Epithelial cell of prostate (primary cell): ENCODE measurements at regions not wholly inside any gene's neighbourhood (a gene's known extent, or its start where the extent isn't known, plus 50 kb on each side); places are given as distances from the start of the nearest gene placed in this dataset.
A peak's percentile ranks its signal among the peaks of the same experiment; 100 is the strongest.

Experiments
- DNase-seq: peaks from one replicate; pipeline ENCODE4 v3.0.0-alpha.2; 2011; ENCODE audit warnings: low read depth, low spot score
- H3K27ac ChIP-seq: fragments of 450-650 bp; 2 replicates; pipeline ENCODE4 v1.5.1; 2017; ENCODE audit warnings: mild to moderate bottlenecking

- DNase-seq, result no peak
- H3K27ac ChIP-seq, result no peak overlapping the region
Measured at GRCh38 chr18:59085126-59085794, 54.4 kb upstream of the SEC11C start.

GRCh38 chr18:59085797-59086196 is 53.9 kb upstream of the SEC11C start:
- H3K27ac ChIP-seq, result no peak overlapping the region
- DNase-seq, result no peak

GRCh38 chr18:59086522-59086921 is 53.2 kb upstream of the SEC11C start:
- no peak overlapping the region for H3K27ac ChIP-seq
- no peak for DNase-seq

- peak; percentile 46 for DNase-seq
- H3K27ac ChIP-seq, result no peak overlapping the region
Measured at GRCh38 chr18:59087391-59087790, 52.3 kb upstream of the SEC11C start.
